ENCODE measurements at regions not wholly inside any gene's neighbourhood (a gene's known extent, or its start where the extent isn't known, plus 50 kb on each side); places are given as distances from the start of the nearest gene placed in this dataset.
"Not testable (repeated sequence)": the region's sequence is repeated elsewhere in the genome, so short reads cannot be mapped to it uniquely, and the experiment has no call there.

DNA sequence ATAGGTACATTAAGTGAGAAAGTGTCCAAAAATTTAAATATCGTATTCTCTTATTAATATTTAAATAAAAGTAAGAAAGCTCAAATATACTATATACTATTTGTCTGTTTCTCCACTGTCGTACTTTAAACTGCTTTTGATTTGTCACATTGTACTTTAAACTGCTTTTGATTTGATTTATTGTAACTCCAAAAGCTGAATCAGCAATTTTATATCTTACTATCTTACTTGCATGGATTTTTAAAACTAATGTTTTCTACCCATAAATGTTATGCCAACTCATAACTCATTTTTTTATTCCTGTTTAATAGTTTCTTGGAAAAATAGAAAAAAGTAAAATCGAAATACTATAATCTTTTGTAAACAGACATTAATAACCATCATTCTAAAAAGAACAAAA lies 1128.2 kb upstream of the ACVR2A start:
- H3K27ac ChIP-seq (ENCODE audit: low read length), result no peak overlapping the region
- peaks cover 12% of the 10 kb centered on the region; the same call in 1 of the 2 replicates for H3K9me3 ChIP-seq (ENCODE audit: insufficient read depth, low read depth, low read length)
- H3K27me3 ChIP-seq (ENCODE audit: insufficient read depth, low read length), result no peaks in the 10 kb centered on the region
- no peaks in the 10 kb centered on the region for H3K36me3 ChIP-seq (ENCODE audit: insufficient read depth, low read depth, low read length)
- H3K4me3 ChIP-seq (ENCODE audit: low read length), result no peak overlapping the region
- no peak overlapping the region for H3K9ac ChIP-seq (ENCODE audit: low read depth, low read length)
- H3K4me1 ChIP-seq (ENCODE audit: insufficient read depth, low read length), result no peaks in the 10 kb centered on the region

GRCh38 chr2:146709004-146709403 lies 1135.8 kb upstream of the ACVR2A start:
- Histone ChIP-seq H3K36me3 (ENCODE audit: insufficient read depth, low read depth, low read length) (no peaks in the 10 kb centered on the region), H3K4me3 (ENCODE audit: low read length) (no peak overlapping the region), H3K27ac (ENCODE audit: low read length) (no peak overlapping the region), H3K9me3 (ENCODE audit: insufficient read depth, low read depth, low read length) (no peaks in the 10 kb centered on the region), H3K4me1 (ENCODE audit: insufficient read depth, low read length) (no peaks in the 10 kb centered on the region), H3K27me3 (ENCODE audit: insufficient read depth, low read length) (no peaks in the 10 kb centered on the region), H3K9ac (ENCODE audit: low read depth, low read length) (no peak overlapping the region)

- peaks cover 5% of the 10 kb centered on the region; the same call in 1 of the 2 replicates for H3K36me3 ChIP-seq (ENCODE audit: insufficient read depth, low read depth, low read length)
- no peaks in the 10 kb centered on the region for H3K27me3 ChIP-seq (ENCODE audit: insufficient read depth, low read length)
- no peak overlapping the region for H3K4me3 ChIP-seq (ENCODE audit: low read length)
- no peak overlapping the region for H3K27ac ChIP-seq (ENCODE audit: low read length)
- peaks cover 6% of the 10 kb centered on the region for H3K9me3 ChIP-seq (ENCODE audit: insufficient read depth, low read depth, low read length)
- no peak overlapping the region for H3K9ac ChIP-seq (ENCODE audit: low read depth, low read length)
- H3K4me1 ChIP-seq (ENCODE audit: insufficient read depth, low read length), result no peaks in the 10 kb centered on the region
Observed at GRCh38 chr2:146701183-146701582, 1143.6 kb upstream of the ACVR2A start.

DNA sequence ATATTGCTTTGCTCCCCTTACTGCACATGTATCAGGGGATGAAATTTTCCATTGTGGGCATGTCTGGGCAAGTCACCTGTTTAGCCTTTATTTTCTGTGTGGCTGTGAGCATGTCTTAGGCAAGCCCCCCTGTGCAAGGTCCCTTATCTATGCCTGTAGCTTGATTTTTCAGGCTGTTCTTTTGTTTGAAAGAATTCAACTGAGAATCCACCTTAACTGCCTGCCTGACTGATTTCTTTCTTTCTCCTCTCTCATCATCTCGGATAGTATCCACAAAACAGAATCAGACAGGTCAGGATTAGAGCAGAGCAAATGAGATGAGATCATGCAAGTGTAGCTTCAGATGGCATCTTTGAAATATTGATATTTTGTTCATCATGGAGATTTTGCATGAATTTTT lies 1147.5 kb upstream of the ACVR2A start:
- peaks cover 5% of the 10 kb centered on the region; the same call in 1 of the 2 replicates for H3K36me3 ChIP-seq (ENCODE audit: insufficient read depth, low read depth, low read length)
- H3K9me3 ChIP-seq (ENCODE audit: insufficient read depth, low read depth, low read length), result peaks cover 6% of the 10 kb centered on the region
- no peak overlapping the region for H3K27ac ChIP-seq (ENCODE audit: low read length)
- H3K9ac ChIP-seq (ENCODE audit: low read depth, low read length), result no peak overlapping the region
- no peaks in the 10 kb centered on the region for H3K27me3 ChIP-seq (ENCODE audit: insufficient read depth, low read length)
- H3K4me1 ChIP-seq (ENCODE audit: insufficient read depth, low read length), result peaks cover 4% of the 10 kb centered on the region; the same call in 1 of the 2 replicates
- no peak overlapping the region for H3K4me3 ChIP-seq (ENCODE audit: low read length)

DNA sequence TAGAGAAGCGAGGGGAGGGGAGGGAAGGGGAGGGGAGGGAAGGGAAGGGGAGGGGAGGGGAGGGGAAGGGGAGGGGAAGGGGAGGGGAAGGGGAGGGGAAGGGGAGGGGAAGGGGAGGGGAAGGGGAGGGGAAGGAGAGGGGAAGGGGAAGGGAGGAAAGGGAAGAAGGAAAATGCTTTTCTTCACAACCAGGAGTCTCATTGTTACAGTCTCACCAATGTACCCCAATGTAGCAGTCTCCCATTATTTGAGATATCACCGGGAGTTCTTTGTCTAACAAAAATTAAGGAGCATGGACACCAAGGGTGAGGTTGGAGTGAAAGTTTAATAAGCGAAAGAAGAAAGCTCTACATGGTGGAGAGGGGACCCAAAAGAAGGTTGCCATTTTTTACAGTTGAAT lies 1148.0 kb upstream of the ACVR2A start:
- not testable (repeated sequence) for H3K9me3 ChIP-seq (ENCODE audit: insufficient read depth, low read depth, low read length); H3K4me1 ChIP-seq (ENCODE audit: insufficient read depth, low read length); H3K27ac ChIP-seq (ENCODE audit: low read length); H3K36me3 ChIP-seq (ENCODE audit: insufficient read depth, low read depth, low read length); H3K27me3 ChIP-seq (ENCODE audit: insufficient read depth, low read length); H3K9ac ChIP-seq (ENCODE audit: low read depth, low read length); H3K4me3 ChIP-seq (ENCODE audit: low read length)

DNA sequence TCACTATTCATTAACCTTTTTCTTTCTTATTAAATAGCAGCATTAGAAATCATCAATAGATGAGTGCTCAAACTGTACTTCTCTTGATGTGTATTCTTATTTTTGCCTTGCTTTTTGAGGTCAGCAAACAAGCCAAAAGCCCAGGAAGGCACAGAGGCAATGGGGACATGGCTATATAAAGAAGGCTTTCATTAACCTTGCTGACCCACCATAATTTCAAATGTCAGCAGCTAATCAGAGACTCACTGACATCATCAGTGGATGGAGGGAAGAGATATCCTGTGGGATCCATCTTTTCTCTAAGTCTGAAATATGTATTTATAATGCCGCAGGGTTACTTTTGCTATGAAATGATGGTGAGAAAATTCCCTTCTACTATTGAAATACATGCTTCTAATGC lies 1162.8 kb upstream of the ACVR2A start:
- Histone ChIP-seq H3K27ac (ENCODE audit: low read length) (no peak overlapping the region), H3K36me3 (ENCODE audit: insufficient read depth, low read depth, low read length) (no peaks in the 10 kb centered on the region), H3K27me3 (ENCODE audit: insufficient read depth, low read length) (no peaks in the 10 kb centered on the region), H3K9me3 (ENCODE audit: insufficient read depth, low read depth, low read length) (no peaks in the 10 kb centered on the region; the same call in 1 of the 2 replicates), H3K4me1 (ENCODE audit: insufficient read depth, low read length) (peaks cover 11% of the 10 kb centered on the region; the same call in 1 of the 2 replicates), H3K9ac (ENCODE audit: low read depth, low read length) (no peak overlapping the region), H3K4me3 (ENCODE audit: low read length) (no peak overlapping the region)

GRCh38 chr2:146678516-146678915 lies 1166.3 kb upstream of the ACVR2A start:
- Histone ChIP-seq H3K4me3 (ENCODE audit: low read length) (no peak overlapping the region), H3K27me3 (ENCODE audit: insufficient read depth, low read length) (no peaks in the 10 kb centered on the region), H3K36me3 (ENCODE audit: insufficient read depth, low read depth, low read length) (no peaks in the 10 kb centered on the region), H3K4me1 (ENCODE audit: insufficient read depth, low read length) (peaks cover 6% of the 10 kb centered on the region; the same call in 1 of the 2 replicates), H3K9ac (ENCODE audit: low read depth, low read length) (no peak overlapping the region), H3K27ac (ENCODE audit: low read length) (no peak overlapping the region), H3K9me3 (ENCODE audit: insufficient read depth, low read depth, low read length) (no peaks in the 10 kb centered on the region; the same call in 1 of the 2 replicates)

- peaks cover 11% of the 10 kb centered on the region; the same call in 1 of the 2 replicates for H3K4me1 ChIP-seq (ENCODE audit: insufficient read depth, low read length)
- no peaks in the 10 kb centered on the region for H3K9me3 ChIP-seq (ENCODE audit: insufficient read depth, low read depth, low read length)
- H3K4me3 ChIP-seq (ENCODE audit: low read length), result no peak overlapping the region
- no peaks in the 10 kb centered on the region for H3K27me3 ChIP-seq (ENCODE audit: insufficient read depth, low read length)
- no peak overlapping the region for H3K9ac ChIP-seq (ENCODE audit: low read depth, low read length)
- H3K36me3 ChIP-seq (ENCODE audit: insufficient read depth, low read depth, low read length), result no peaks in the 10 kb centered on the region
- H3K27ac ChIP-seq (ENCODE audit: low read length), result no peak overlapping the region
Observed at GRCh38 chr2:146677280-146677679, 1167.5 kb upstream of the ACVR2A start.

DNA sequence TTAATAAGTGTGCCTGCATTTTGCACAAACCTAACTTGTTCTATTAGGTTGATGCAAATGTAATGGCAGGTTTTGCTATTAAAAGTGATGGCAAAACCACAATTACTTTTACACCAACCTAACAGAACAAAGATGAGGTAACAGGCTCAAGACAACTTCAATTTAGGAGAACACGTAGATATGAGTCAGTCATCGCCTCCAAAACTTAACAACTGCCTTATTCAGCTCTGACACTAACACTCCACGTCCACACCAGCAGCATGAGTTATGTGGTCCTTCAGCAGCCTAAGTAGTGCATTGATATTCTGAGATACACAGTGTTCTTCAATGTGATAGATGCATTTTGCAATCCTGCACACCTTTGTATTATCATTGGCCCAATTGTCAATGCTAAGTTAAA lies 1175.1 kb upstream of the ACVR2A start:
- H3K27me3 ChIP-seq (ENCODE audit: insufficient read depth, low read length), result no peaks in the 10 kb centered on the region
- H3K9ac ChIP-seq (ENCODE audit: low read depth, low read length), result no peak overlapping the region
- H3K9me3 ChIP-seq (ENCODE audit: insufficient read depth, low read depth, low read length), result no peaks in the 10 kb centered on the region
- peaks cover 8% of the 10 kb centered on the region; the same call in 1 of the 2 replicates for H3K4me1 ChIP-seq (ENCODE audit: insufficient read depth, low read length)
- H3K4me3 ChIP-seq (ENCODE audit: low read length), result no peak overlapping the region
- H3K36me3 ChIP-seq (ENCODE audit: insufficient read depth, low read depth, low read length), result no peaks in the 10 kb centered on the region
- no peak overlapping the region for H3K27ac ChIP-seq (ENCODE audit: low read length)

DNA sequence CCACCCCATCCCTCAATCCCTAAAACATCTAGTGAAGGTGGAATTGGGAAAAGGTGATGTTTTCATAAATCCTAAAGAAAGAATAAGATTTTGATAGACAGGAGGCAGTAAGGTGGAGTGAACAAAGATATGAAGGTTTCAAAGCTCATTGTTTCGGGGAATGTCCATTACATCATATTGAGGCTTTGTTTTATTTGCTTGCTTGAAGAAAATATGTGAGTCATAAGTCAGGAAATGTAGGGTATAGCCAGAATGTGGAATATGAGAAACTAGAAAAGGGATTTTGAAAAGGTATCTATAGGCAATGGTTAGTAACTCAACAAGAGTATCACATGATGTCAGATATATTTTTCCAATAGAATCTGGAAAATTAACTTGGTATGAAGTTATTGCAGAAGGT lies 1178.5 kb upstream of the ACVR2A start:
- H3K27me3 ChIP-seq (ENCODE audit: insufficient read depth, low read length), result no peaks in the 10 kb centered on the region
- no peaks in the 10 kb centered on the region for H3K9me3 ChIP-seq (ENCODE audit: insufficient read depth, low read depth, low read length)
- H3K9ac ChIP-seq (ENCODE audit: low read depth, low read length), result no peak overlapping the region
- H3K4me3 ChIP-seq (ENCODE audit: low read length), result no peak overlapping the region
- no peaks in the 10 kb centered on the region for H3K36me3 ChIP-seq (ENCODE audit: insufficient read depth, low read depth, low read length)
- no peaks in the 10 kb centered on the region; the same call in 1 of the 2 replicates for H3K4me1 ChIP-seq (ENCODE audit: insufficient read depth, low read length)
- H3K27ac ChIP-seq (ENCODE audit: low read length), result no peak overlapping the region

DNA sequence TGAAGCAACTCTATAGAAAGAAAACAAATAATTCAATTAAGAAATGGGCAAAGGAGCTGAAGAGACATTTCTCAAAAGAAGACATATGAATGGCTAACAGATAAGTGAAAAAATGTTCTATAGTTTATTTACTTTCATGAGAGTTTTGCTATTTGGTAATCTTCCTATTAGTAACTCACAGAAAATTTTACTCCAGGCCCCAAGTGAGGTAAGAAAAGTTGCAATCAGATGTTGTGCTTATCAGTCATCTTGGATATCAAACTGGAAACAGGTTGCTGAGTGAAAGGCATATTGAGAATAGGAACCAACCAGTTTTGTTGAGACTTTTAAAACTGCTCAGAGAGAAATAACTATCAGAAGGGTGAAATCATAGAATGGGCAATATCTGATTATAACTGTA lies 1179.0 kb upstream of the ACVR2A start:
- no peak overlapping the region for H3K9ac ChIP-seq (ENCODE audit: low read depth, low read length)
- H3K36me3 ChIP-seq (ENCODE audit: insufficient read depth, low read depth, low read length), result no peaks in the 10 kb centered on the region
- H3K27ac ChIP-seq (ENCODE audit: low read length), result no peak overlapping the region
- H3K4me3 ChIP-seq (ENCODE audit: low read length), result no peak overlapping the region
- no peaks in the 10 kb centered on the region for H3K9me3 ChIP-seq (ENCODE audit: insufficient read depth, low read depth, low read length)
- H3K4me1 ChIP-seq (ENCODE audit: insufficient read depth, low read length), result no peaks in the 10 kb centered on the region; the same call in 1 of the 2 replicates
- no peaks in the 10 kb centered on the region for H3K27me3 ChIP-seq (ENCODE audit: insufficient read depth, low read length)

GRCh38 chr2:146661473-146662096 lies 1183.2 kb upstream of the ACVR2A start:
- Histone ChIP-seq H3K9ac (ENCODE audit: low read depth, low read length) (peak overlapping the region; percentile 7; the same call in 1 of the 2 replicates), H3K36me3 (ENCODE audit: insufficient read depth, low read depth, low read length) (no peaks in the 10 kb centered on the region; the same call in 1 of the 2 replicates), H3K4me1 (ENCODE audit: insufficient read depth, low read length) (no peaks in the 10 kb centered on the region; the same call in 1 of the 2 replicates), H3K4me3 (ENCODE audit: low read length) (no peak overlapping the region), H3K27me3 (ENCODE audit: insufficient read depth, low read length) (no peaks in the 10 kb centered on the region), H3K9me3 (ENCODE audit: insufficient read depth, low read depth, low read length) (peaks cover 8% of the 10 kb centered on the region), H3K27ac (ENCODE audit: low read length) (peak overlapping the region; percentile 20)
